Smooth muscle cell (in vitro differentiated cells): ENCODE measurements at regions not wholly inside any gene's neighbourhood (a gene's known extent, or its start where the extent isn't known, plus 50 kb on each side); places are given as distances from the start of the nearest gene placed in this dataset.

Experiments
- DNase-seq: peaks from one replicate; lab custom pipeline; 2025; ENCODE audit not compliant: unreplicated experiment; lab: John Stamatoyannopoulos, UW
- H2AFZ ChIP-seq: fragments of 200-600 bp; sonication (generic); 2 replicates; pipeline ENCODE4 v1.6.0; 2016; ENCODE audit warnings: antibody characterized with exemption, low read depth, mild to moderate bottlenecking
- H3F3A ChIP-seq: fragments of 200-600 bp; sonication (generic); 2 replicates; pipeline ENCODE4 v1.6.0; 2017; ENCODE audit warnings: antibody characterized with exemption, low read depth
- H3K27ac ChIP-seq: fragments of 200-600 bp; sonication (generic); 2 replicates; pipeline ENCODE4 v1.5.1; 2016; ENCODE audit warnings: low read depth, mild to moderate bottlenecking
- H3K27me3 ChIP-seq: fragments of 200-600 bp; sonication (generic); 2 replicates; pipeline ENCODE4 v1.6.1; 2016; ENCODE audit warnings: low read depth, mild to moderate bottlenecking
- H3K36me3 ChIP-seq: fragments of 200-600 bp; sonication (generic); 2 replicates; pipeline ENCODE4 v1.5.1; 2016; ENCODE audit warnings: low read depth
- H3K4me1 ChIP-seq: fragments of 200-600 bp; sonication (generic); 2 replicates; pipeline ENCODE4 v1.5.1; 2016; ENCODE audit warnings: low read depth
- H3K4me2 ChIP-seq: fragments of 200-600 bp; sonication (generic); 2 replicates; pipeline ENCODE4 v1.6.0; 2016; ENCODE audit warnings: mild to moderate bottlenecking
- H3K4me3 ChIP-seq: fragments of 200-600 bp; sonication (generic); 2 replicates; pipeline ENCODE4 v1.5.1; 2016; ENCODE audit warnings: mild to moderate bottlenecking
- H3K79me2 ChIP-seq: fragments of 200-600 bp; sonication (generic); 2 replicates; pipeline ENCODE4 v1.6.0; 2016; ENCODE audit warnings: low read depth, mild to moderate bottlenecking
- H3K9ac ChIP-seq: fragments of 200-600 bp; sonication (generic); 2 replicates; pipeline ENCODE4 v1.6.0; 2016; ENCODE audit warnings: low read depth
- H3K9me3 ChIP-seq: fragments of 200-600 bp; sonication (generic); replicated peaks from 2 replicates; pipeline ENCODE4 v1.5.1; 2016; ENCODE audit warnings: low read depth
- H4K20me1 ChIP-seq: fragments of 200-600 bp; sonication (generic); 2 replicates; pipeline ENCODE4 v1.6.0; 2016; ENCODE audit warnings: low read depth
- WGBS: methylation state at CpG from one replicate; pipeline ENCODE4 v1.1.7; 2016; ENCODE audit warnings: low lambda C conversion rate; 5-methylcytosine and 5-hydroxymethylcytosine counted together
- TF ChIP-seq, protein P1 (sequence below): fragments of 200-600 bp; sonication (generic); IDR thresholded peaks from 2 replicates; pipeline ENCODE4 v1.5.1; 2017; ENCODE audit warnings: borderline replicate concordance, mild to moderate bottlenecking, antibody characterized with exemption; ENCODE audit not compliant: insufficient read depth, poor library complexity, severe bottlenecking

DNA sequence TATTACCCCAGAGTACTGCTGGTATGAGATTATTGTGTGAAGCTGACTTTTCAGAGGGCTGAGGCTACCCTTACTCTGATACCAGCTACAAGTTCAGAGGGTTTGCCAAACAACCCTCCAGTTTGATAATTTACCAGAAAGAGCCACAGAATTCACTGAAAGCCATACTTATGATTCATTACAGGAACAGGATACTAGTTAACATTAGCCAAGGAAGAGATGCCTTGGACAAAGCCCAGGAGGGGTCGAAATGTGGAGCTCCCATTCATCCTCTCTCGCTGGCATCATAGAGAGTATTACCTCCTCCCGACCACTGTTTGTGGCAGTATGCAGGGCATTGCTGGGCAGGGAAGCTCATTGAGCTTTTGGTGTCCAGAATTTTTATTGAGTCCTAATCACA lies 364.3 kb downstream of the KCNRG start:
- no peaks in the 10 kb centered on the region for H3F3A ChIP-seq
- WGBS, result 100% methylated on average over 3 of the region's 3 CpGs
- no peak overlapping the region for H3K4me2 ChIP-seq
- no peaks in the 10 kb centered on the region for H3K79me2 ChIP-seq
- H3K36me3 ChIP-seq, result peaks cover 6% of the 10 kb centered on the region
- H3K27me3 ChIP-seq, result no peaks in the 10 kb centered on the region
- no peak overlapping the region for H3K4me3 ChIP-seq
- DNase-seq, result no peak
- TF ChIP-seq, protein P1, sequence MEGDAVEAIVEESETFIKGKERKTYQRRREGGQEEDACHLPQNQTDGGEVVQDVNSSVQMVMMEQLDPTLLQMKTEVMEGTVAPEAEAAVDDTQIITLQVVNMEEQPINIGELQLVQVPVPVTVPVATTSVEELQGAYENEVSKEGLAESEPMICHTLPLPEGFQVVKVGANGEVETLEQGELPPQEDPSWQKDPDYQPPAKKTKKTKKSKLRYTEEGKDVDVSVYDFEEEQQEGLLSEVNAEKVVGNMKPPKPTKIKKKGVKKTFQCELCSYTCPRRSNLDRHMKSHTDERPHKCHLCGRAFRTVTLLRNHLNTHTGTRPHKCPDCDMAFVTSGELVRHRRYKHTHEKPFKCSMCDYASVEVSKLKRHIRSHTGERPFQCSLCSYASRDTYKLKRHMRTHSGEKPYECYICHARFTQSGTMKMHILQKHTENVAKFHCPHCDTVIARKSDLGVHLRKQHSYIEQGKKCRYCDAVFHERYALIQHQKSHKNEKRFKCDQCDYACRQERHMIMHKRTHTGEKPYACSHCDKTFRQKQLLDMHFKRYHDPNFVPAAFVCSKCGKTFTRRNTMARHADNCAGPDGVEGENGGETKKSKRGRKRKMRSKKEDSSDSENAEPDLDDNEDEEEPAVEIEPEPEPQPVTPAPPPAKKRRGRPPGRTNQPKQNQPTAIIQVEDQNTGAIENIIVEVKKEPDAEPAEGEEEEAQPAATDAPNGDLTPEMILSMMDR, result no peak
- no peak overlapping the region for H3K9ac ChIP-seq
- no peak overlapping the region for H3K27ac ChIP-seq
- no peaks in the 10 kb centered on the region for H4K20me1 ChIP-seq
- peaks cover 14% of the 10 kb centered on the region for H3K4me1 ChIP-seq
- H3K9me3 ChIP-seq, result peaks cover 11% of the 10 kb centered on the region
- no peak overlapping the region for H2AFZ ChIP-seq

- no peak overlapping the region for H3K9ac ChIP-seq
- H3K36me3 ChIP-seq, result peaks cover 6% of the 10 kb centered on the region
- H3K27ac ChIP-seq, result no peak overlapping the region
- DNase-seq, result no peak
- no peaks in the 10 kb centered on the region for H4K20me1 ChIP-seq
- H3K9me3 ChIP-seq, result peaks cover 11% of the 10 kb centered on the region
- H3F3A ChIP-seq, result peaks cover 3% of the 10 kb centered on the region
- H3K27me3 ChIP-seq, result no peaks in the 10 kb centered on the region
- H3K4me1 ChIP-seq, result peaks cover 15% of the 10 kb centered on the region
- H3K4me2 ChIP-seq, result no peak overlapping the region
- no peaks in the 10 kb centered on the region for H3K79me2 ChIP-seq
- TF ChIP-seq, protein P1, result no peak
- no peak overlapping the region for H3K4me3 ChIP-seq
- H2AFZ ChIP-seq, result no peak overlapping the region
Measured at GRCh38 chr13:50380905-50381304, 365.7 kb downstream of the KCNRG start.

GRCh38 chr13:50382511-50382910 lies 367.3 kb downstream of the KCNRG start:
- Histone ChIP-seq H3K9me3 (peaks cover 11% of the 10 kb centered on the region), H2AFZ (no peak overlapping the region), H3K36me3 (peaks cover 6% of the 10 kb centered on the region), H3F3A (peaks cover 7% of the 10 kb centered on the region), H3K4me3 (no peak overlapping the region), H3K4me2 (no peak overlapping the region), H3K4me1 (peaks cover 25% of the 10 kb centered on the region), H4K20me1 (no peaks in the 10 kb centered on the region), H3K79me2 (no peaks in the 10 kb centered on the region), H3K27ac (no peak overlapping the region), H3K9ac (no peak overlapping the region), H3K27me3 (no peaks in the 10 kb centered on the region)
- no peak for DNase-seq
- WGBS, result 97% methylated on average over 1 of the region's 1 CpG
- TF ChIP-seq, protein P1, result no peak

GRCh38 chr13:50382951-50383350 lies 367.7 kb downstream of the KCNRG start:
- Histone ChIP-seq H3K4me2 (no peak overlapping the region), H3K9me3 (peaks cover 11% of the 10 kb centered on the region), H3F3A (peaks cover 7% of the 10 kb centered on the region), H3K36me3 (peaks cover 6% of the 10 kb centered on the region), H3K27ac (no peak overlapping the region), H4K20me1 (no peaks in the 10 kb centered on the region), H3K9ac (no peak overlapping the region), H3K27me3 (no peaks in the 10 kb centered on the region), H2AFZ (no peak overlapping the region), H3K4me3 (no peak overlapping the region), H3K4me1 (peaks cover 25% of the 10 kb centered on the region), H3K79me2 (no peaks in the 10 kb centered on the region)
- no peak for DNase-seq
- TF ChIP-seq, protein P1, result no peak
- 97% methylated on average over 4 of the region's 4 CpGs for WGBS
